SU-DHL-6 (cell line): ENCODE measurements at regions not wholly inside any gene's neighbourhood (a gene's known extent, or its start where the extent isn't known, plus 50 kb on each side); places are given as distances from the start of the nearest gene placed in this dataset.
"Not testable (repeated sequence)": the region's sequence is repeated elsewhere in the genome, so short reads cannot be mapped to it uniquely, and the experiment has no call there.

Source experiments
- H2AFZ ChIP-seq: fragments of 200-600 bp; sonication (generic); 2 replicates; pipeline ENCODE4 v1.6.1; 2014; ENCODE audit warnings: low read depth, mild to moderate bottlenecking, moderate library complexity, mixed read lengths, antibody characterized with exemption, low read length; ENCODE audit not compliant: severe bottlenecking
- H3F3A ChIP-seq: fragments of 200-600 bp; shearing (Covaris generic); 2 replicates; pipeline ENCODE4 v1.6.0; 2016; ENCODE audit warnings: antibody characterized with exemption, mild to moderate bottlenecking; ENCODE audit not compliant: insufficient read depth
- H3K27ac ChIP-seq: fragments of 200-600 bp; sonication (generic); 2 replicates; pipeline ENCODE4 v1.5.1; 2016; ENCODE audit warnings: low read depth, mild to moderate bottlenecking, low read length, moderate library complexity, mixed read lengths
- H3K27me3 ChIP-seq: fragments of 200-600 bp; sonication (generic), shearing (Covaris generic); 2 replicates; pipeline ENCODE4 v1.6.0; 2014; ENCODE audit warnings: mild to moderate bottlenecking, low read length
- H3K36me3 ChIP-seq: fragments of 200-600 bp; sonication (generic); 2 replicates; pipeline ENCODE4 v1.6.1; 2014; ENCODE audit warnings: mild to moderate bottlenecking, low read length, mixed read lengths
- H3K4me2 ChIP-seq: fragments of 300-600, 200-600 bp; shearing (Covaris generic), sonication (generic); 2 replicates; pipeline ENCODE4 v1.6.0; 2014; ENCODE audit warnings: low read length, low read depth, mild to moderate bottlenecking; ENCODE audit not compliant: poor library complexity, severe bottlenecking
- H3K4me3 ChIP-seq: fragments of 200-600 bp; sonication (generic); 2 replicates; pipeline ENCODE4 v1.5.1; 2014; ENCODE audit warnings: antibody characterized with exemption, low read length, mild to moderate bottlenecking, mixed read lengths; ENCODE audit not compliant: insufficient read depth, poor library complexity, severe bottlenecking
- H3K79me2 ChIP-seq: fragments of 200-600 bp; sonication (generic); 2 replicates; pipeline ENCODE4 v1.6.1; 2014; ENCODE audit warnings: mild to moderate bottlenecking, low read length, moderate library complexity; ENCODE audit not compliant: insufficient read depth
- H3K9ac ChIP-seq: fragments of 200-600 bp; sonication (generic); 2 replicates; pipeline ENCODE4 v1.7.0; 2014; ENCODE audit warnings: mild to moderate bottlenecking, low read length
- H3K9me2 ChIP-seq: fragments of 200-600 bp; sonication (generic); replicated peaks from 2 replicates; pipeline ENCODE4 v1.6.1; 2014; ENCODE audit warnings: low read length; ENCODE audit not compliant: insufficient read depth
- H3K9me3 ChIP-seq: fragments of 200-600 bp; sonication (generic); 2 replicates; pipeline ENCODE4 v1.6.1; 2014; ENCODE audit warnings: low read length, mixed read lengths; ENCODE audit not compliant: insufficient read depth
- H4K20me1 ChIP-seq: fragments of 200-600 bp; sonication (generic); 2 replicates; pipeline ENCODE4 v1.6.1; 2014; ENCODE audit warnings: low read depth, mild to moderate bottlenecking, antibody characterized with exemption, low read length, moderate library complexity, mixed read lengths

GRCh38 chr11:67871168-67871567 is 132.7 kb downstream of the UNC93B1 start:
- not testable (repeated sequence) for H3K4me3 ChIP-seq, H3K27me3 ChIP-seq, H3K27ac ChIP-seq, H3K79me2 ChIP-seq, H2AFZ ChIP-seq, H3K36me3 ChIP-seq, H3K9me2 ChIP-seq, H3K9me3 ChIP-seq, H3F3A ChIP-seq, H3K4me2 ChIP-seq, H3K9ac ChIP-seq, H4K20me1 ChIP-seq

- H3K4me3 ChIP-seq, H3K9me3 ChIP-seq: not testable (repeated sequence)
These were observed 141.0 kb downstream of the UNC93B1 start for GRCh38 chr11:67862896-67863295.

GRCh38 chr11:67859513-67860161 is 144.3 kb downstream of the UNC93B1 start:
- H3F3A ChIP-seq, H3K36me3 ChIP-seq: not testable (repeated sequence)

More at GRCh38 chr11:67862896-67863295, 141.0 kb downstream of the UNC93B1 start:
- not testable (repeated sequence) for H3K9ac ChIP-seq, H2AFZ ChIP-seq, H3K79me2 ChIP-seq, H3K27me3 ChIP-seq, H3F3A ChIP-seq, H3K27ac ChIP-seq, H3K4me2 ChIP-seq, H3K36me3 ChIP-seq, H3K9me2 ChIP-seq, H4K20me1 ChIP-seq

GRCh38 chr11:67850747-67851146 is 153.2 kb downstream of the UNC93B1 start:
- H3K9ac ChIP-seq, H3K27me3 ChIP-seq: not testable (repeated sequence)

More at GRCh38 chr11:67859513-67860161, 144.3 kb downstream of the UNC93B1 start:
- not testable (repeated sequence) for H3K4me3 ChIP-seq, H3K9me2 ChIP-seq, H2AFZ ChIP-seq, H4K20me1 ChIP-seq, H3K4me2 ChIP-seq, H3K27me3 ChIP-seq, H3K9ac ChIP-seq, H3K27ac ChIP-seq, H3K9me3 ChIP-seq, H3K79me2 ChIP-seq

GRCh38 chr11:67849766-67850165 is 154.1 kb downstream of the UNC93B1 start:
- not testable (repeated sequence) for H3K27me3 ChIP-seq, H3K4me2 ChIP-seq, H3K9me3 ChIP-seq, H3K9me2 ChIP-seq, H3K4me3 ChIP-seq, H2AFZ ChIP-seq, H4K20me1 ChIP-seq, H3K27ac ChIP-seq, H3K79me2 ChIP-seq, H3F3A ChIP-seq, H3K36me3 ChIP-seq, H3K9ac ChIP-seq

More at GRCh38 chr11:67850747-67851146, 153.2 kb downstream of the UNC93B1 start:
- not testable (repeated sequence) for H3K9me2 ChIP-seq, H3K4me2 ChIP-seq, H3K36me3 ChIP-seq, H3K4me3 ChIP-seq, H3F3A ChIP-seq, H2AFZ ChIP-seq, H3K9me3 ChIP-seq, H4K20me1 ChIP-seq, H3K27ac ChIP-seq, H3K79me2 ChIP-seq
